ENCODE measurements at regions not wholly inside any gene's neighbourhood (a gene's known extent, or its start where the extent isn't known, plus 50 kb on each side); places are given as distances from the start of the nearest gene placed in this dataset.
A peak's percentile ranks its signal among the peaks of the same experiment; 100 is the strongest.

DNA sequence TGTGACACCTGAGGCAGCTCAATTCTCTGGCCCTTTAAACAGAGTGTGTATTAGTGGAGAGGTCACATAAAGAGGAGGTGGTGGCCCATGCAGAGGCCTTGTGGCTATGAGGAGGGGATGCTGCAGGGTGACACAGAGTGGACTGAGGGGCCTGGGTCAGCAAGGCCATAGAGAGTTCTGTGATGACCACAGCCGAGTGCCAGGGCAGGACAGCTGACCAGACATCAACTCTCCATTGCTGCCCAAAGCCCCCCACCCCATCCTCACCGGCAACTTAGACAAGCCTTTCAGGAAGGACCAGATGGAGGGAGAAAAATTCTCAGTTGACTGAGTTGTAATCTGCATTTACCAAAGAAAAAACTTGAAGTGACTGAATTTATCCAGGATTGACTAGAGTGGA is 378.1 kb downstream of the RPS24 start:
- TF ChIP-seq YY1 (IDR thresholded peaks at IDR 0.05; ENCODE audit: low read depth) (no peak), EGR1 (IDR thresholded peaks at IDR 0.05) (no peak), RAD21 (IDR thresholded peaks at IDR 0.05; ENCODE audit: low read depth) (no peak)
- TF ChIP-seq, protein P1, sequence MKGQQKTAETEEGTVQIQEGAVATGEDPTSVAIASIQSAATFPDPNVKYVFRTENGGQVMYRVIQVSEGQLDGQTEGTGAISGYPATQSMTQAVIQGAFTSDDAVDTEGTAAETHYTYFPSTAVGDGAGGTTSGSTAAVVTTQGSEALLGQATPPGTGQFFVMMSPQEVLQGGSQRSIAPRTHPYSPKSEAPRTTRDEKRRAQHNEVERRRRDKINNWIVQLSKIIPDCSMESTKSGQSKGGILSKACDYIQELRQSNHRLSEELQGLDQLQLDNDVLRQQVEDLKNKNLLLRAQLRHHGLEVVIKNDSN (IDR thresholded peaks at IDR 0.05) = no peak

DNA sequence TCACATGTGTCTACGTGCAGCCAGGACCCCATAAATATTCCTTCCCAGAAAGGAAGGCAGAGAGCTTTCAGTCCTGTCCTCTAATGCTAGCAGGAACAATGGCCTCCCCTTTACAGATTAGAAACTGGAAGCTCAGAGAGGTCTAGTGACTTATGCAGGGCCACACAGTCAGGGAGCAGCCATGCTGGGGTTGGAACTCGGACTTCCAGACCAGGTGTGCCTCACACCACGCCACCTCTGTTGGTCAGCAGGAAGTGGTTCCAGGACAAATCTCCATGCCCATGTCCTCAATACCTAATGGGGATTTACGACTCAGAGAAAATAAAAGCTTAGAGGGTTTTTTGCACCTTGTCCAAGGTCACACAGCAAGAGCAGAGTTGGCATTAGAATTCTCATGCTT is 378.9 kb downstream of the RPS24 start:
- no peak for TF ChIP-seq EP300 (IDR thresholded peaks at IDR 0.05; ENCODE audit: borderline replicate concordance)

DNA sequence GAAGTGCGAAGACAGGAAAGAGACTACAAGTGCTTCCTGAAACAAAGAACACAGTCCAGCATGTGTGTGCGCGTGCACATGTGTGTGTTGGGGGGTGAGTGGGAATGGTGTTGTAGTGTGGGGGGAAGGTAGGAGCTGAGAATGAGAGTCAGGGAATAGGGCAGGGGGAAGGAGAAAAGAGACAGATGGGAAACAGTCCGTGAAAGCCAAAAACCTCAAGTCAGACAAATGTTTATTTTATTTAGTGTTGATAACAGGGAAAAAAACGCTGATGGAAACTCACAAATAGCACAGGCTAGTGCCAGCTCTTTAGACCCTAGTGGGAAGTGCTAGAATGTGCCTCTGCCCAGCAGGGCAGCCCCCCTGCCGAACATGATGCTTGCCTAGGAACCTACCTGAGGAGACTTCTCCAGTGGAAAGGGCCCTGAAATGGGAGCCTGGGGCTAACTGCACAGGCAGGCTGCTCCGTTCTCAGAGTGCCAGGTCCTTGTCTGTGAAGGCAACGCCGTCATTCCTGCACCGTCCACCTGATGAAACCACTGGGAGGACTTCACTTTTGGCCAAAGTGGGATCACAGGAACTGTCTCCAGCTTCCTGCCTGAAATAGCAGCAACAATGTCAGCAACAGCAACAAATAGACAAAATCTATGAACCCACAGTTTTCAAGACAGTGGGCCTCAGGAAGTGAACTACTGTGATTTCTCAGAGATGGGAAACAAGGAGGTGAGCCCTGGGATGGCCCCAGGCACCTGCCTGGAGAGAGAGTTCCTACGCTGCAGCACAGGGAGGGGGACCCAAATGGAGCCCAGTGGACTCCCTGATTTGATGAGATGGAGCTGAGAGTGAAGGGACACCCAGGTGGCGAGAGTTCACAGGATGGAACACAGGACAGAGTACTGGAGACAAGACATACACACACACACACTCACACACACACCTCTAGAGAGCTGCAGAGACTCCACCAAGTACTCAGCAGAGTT is 379.7 kb downstream of the RPS24 start:
- TF ChIP-seq NFIC (IDR thresholded peaks at IDR 0.05) (no peak), TAF1 (IDR thresholded peaks at IDR 0.05; ENCODE audit: low read depth) (no peak), EP300 (IDR thresholded peaks at IDR 0.05; ENCODE audit: borderline replicate concordance) (no peak), CREB1 (IDR thresholded peaks at IDR 0.05; ENCODE audit: low read depth) (no peak)
- TF ChIP-seq, protein P2, sequence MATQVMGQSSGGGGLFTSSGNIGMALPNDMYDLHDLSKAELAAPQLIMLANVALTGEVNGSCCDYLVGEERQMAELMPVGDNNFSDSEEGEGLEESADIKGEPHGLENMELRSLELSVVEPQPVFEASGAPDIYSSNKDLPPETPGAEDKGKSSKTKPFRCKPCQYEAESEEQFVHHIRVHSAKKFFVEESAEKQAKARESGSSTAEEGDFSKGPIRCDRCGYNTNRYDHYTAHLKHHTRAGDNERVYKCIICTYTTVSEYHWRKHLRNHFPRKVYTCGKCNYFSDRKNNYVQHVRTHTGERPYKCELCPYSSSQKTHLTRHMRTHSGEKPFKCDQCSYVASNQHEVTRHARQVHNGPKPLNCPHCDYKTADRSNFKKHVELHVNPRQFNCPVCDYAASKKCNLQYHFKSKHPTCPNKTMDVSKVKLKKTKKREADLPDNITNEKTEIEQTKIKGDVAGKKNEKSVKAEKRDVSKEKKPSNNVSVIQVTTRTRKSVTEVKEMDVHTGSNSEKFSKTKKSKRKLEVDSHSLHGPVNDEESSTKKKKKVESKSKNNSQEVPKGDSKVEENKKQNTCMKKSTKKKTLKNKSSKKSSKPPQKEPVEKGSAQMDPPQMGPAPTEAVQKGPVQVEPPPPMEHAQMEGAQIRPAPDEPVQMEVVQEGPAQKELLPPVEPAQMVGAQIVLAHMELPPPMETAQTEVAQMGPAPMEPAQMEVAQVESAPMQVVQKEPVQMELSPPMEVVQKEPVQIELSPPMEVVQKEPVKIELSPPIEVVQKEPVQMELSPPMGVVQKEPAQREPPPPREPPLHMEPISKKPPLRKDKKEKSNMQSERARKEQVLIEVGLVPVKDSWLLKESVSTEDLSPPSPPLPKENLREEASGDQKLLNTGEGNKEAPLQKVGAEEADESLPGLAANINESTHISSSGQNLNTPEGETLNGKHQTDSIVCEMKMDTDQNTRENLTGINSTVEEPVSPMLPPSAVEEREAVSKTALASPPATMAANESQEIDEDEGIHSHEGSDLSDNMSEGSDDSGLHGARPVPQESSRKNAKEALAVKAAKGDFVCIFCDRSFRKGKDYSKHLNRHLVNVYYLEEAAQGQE (IDR thresholded peaks at IDR 0.05; ENCODE audit: low read depth) = no peak

DNA sequence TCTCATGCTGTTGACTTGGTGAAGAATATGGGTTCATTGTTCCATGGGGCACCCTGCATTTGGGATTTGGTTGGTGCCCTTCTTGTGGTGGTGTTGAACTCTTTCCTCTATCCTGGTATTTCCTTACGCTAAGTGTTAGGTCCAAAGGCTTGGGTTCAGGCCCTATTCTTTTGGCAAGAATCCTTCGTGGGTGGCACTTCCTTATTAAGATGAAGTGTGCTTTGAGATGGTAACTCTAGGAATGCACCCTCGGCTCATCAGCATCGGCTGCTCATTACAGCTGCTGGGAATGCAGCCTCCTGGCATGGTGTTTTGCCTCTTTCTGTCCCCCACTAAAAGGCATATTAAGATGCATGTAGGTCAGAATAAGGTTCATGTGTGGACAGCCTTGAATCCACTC is 380.7 kb downstream of the RPS24 start:
- TF ChIP-seq, protein P1 (IDR thresholded peaks at IDR 0.05) = no peak
- TF ChIP-seq RAD21 (IDR thresholded peaks at IDR 0.05; ENCODE audit: low read depth) (no peak), TCF12 (IDR thresholded peaks at IDR 0.05; ENCODE audit: low read depth) (no peak), ZBTB7A (IDR thresholded peaks at IDR 0.05; ENCODE audit: low read depth) (no peak), TEAD4 (IDR thresholded peaks at IDR 0.05) (no peak), YY1 (IDR thresholded peaks at IDR 0.05; ENCODE audit: low read depth) (no peak), EP300 (IDR thresholded peaks at IDR 0.05; ENCODE audit: borderline replicate concordance) (no peak), CREB1 (IDR thresholded peaks at IDR 0.05; ENCODE audit: low read depth) (no peak), CEBPB (IDR thresholded peaks at IDR 0.05) (no peak), FOXM1 (IDR thresholded peaks at IDR 0.05; ENCODE audit: borderline replicate concordance, low read depth) (no peak), EGR1 (IDR thresholded peaks at IDR 0.05) (no peak), TAF1 (IDR thresholded peaks at IDR 0.05; ENCODE audit: low read depth) (no peak), NFIC (IDR thresholded peaks at IDR 0.05) (no peak)
- TF ChIP-seq, protein P3, sequence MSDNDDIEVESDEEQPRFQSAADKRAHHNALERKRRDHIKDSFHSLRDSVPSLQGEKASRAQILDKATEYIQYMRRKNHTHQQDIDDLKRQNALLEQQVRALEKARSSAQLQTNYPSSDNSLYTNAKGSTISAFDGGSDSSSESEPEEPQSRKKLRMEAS (IDR thresholded peaks at IDR 0.05) = no peak
- TF ChIP-seq, protein P2 (IDR thresholded peaks at IDR 0.05; ENCODE audit: low read depth) = no peak

DNA sequence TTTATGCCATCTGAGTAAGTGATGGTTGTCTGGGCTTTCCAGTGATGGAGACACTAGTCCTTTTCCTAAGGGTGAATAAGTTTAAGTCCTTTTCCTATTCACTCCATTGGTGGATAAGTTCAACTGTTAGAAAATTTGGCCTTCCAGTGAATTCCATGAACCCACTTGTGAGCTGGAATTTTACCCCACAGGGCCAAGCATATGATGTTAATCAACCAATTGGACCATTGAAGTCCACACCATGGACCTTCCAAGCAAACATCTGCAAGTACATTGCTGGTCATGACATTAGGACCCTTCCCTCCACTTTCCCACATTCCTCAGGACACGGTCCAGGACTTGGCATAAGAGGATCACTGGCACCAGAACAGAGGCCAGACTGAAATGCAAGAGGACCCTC is 381.4 kb downstream of the RPS24 start:
- TF ChIP-seq EGR1 (IDR thresholded peaks at IDR 0.05) = no peak

DNA sequence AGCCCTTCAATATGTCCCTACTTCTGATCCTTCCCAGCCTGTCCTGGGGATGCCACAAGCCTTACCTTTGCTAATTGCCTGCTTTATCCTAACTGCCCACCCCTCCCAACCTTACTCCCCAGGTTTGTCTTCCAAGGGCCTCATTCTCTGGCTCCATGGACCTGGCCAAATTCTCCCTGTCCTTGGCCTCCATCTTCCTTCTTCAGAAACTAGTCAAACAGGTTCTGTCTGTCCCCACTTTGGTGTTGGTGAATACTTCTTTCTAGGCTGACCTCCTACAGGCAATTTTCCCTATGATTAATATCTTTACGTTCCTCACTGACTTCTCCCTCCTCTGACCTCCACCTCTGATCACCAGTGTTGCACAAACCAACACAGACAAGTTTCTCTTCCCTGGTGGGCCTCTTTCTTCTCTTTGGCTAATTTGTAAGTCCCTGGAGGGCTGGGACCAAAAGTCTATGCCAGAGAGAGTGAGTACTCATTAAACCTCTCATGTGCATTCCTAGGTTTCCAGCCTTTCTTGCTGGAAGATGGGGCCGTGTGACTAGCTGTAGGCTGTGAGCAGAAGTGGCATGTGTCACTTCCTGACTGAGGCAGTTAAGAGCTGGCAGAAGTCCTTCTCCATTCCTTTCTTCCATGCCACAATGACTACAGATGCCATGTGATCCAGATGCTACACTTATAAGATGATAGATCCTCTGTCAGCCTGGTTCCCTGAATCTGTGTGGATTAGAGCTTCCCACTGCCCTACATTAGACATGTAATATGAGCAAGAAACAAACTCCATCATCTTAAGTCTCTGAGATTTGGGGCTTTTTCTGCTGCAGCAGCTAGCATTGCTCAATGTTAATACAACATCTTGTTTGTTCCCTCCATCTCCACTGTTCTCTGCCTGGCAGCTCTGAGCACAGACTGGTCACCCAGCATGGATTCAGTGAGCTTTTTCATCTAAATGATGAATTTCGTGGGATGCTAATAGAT is 382.7 kb downstream of the RPS24 start:
- TF ChIP-seq YY1 (IDR thresholded peaks at IDR 0.05; ENCODE audit: low read depth) (peak; percentile 60; the same call in 1 of the 2 replicates), EGR1 (IDR thresholded peaks at IDR 0.05) (no peak)

Measured in Ishikawa (cell line).